NCI-H2227 (cell line): ENCODE measurements at regions not wholly inside any gene's neighbourhood (a gene's known extent, or its start where the extent isn't known, plus 50 kb on each side); places are given as distances from the start of the nearest gene placed in this dataset.

ENCODE experiments used
- DNase-seq: peaks from one replicate; lab custom pipeline; 2025; ENCODE audit not compliant: unreplicated experiment; lab: John Stamatoyannopoulos, UW

DNA sequence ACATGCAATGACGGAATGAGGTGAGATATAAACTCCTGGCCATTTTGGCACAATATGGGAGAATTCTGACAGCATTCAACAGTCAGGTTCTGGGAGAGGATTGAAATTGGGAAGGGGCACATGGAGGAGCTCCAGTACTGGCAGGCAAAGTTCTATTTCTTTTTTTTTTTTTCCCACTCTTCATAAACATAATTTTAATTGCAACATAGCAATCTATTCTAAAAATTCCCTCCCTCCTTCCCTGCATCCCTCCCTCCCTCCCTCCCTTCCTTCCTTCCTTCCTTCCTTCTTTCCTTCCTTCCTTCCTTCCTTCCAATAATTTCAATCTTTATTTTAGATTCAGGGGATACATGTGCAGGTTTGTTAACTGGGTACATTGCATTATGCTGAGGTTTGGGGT lies 93.2 kb downstream of the PTCSC3 start:
- no peak for DNase-seq

DNA sequence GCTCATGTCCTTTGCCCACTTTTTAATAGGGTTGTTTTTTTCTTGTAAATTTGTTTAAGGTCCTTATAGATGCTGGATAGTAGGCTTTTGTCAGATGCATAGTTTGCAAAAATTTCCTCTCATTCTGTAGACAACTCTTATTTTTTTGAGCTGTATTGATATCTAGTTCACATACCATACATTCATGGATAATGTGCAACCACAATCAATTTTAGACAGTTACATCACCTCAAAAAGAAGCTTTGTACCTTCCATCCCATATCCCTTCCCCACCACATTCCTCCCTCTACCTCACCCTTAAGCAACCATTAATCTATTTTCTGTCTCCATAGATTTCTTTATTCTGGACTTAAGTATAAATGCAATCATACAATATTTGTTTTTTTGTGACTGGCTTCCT lies 98.4 kb downstream of the PTCSC3 start:
- no peak for DNase-seq

DNA sequence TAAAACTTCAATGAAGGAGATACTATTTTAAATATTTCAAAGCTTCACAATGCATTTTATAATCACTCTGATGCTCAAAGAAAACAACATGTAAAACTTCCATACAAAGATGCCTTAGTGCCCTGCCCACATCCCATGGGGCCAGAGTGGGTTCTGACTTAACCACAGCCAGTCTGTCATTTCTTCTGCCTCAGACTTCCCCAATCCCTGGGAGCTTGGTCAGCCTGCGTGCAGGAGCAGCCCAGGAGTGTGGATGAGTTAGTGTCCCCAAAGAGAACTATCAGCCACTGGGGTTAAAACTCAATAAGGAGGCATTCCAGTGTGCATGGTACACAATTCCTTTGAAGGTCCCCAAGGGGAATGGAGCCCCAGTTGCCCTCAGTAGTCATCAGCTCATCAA lies 100.3 kb downstream of the PTCSC3 start:
- DNase-seq: no peak

DNA sequence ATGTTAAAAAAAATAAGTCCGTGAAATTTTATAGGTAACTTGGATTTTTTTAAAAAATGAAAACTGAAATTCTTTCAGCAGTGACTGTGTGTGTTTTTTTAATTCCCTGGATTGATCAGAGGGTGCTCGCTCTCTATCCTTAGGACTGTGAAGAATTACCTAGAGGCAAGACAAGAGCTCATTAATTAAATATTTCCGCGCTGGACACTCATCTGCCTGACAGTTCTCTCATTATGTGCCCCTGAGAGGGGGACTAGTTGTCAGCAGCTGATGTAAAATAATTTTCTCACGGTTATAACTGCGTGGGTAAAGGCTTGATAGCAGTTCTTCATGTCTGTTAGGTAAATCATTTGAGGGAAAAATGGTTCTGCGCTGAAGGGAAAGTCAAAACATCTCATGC lies 101.3 kb downstream of the PTCSC3 start:
- no peak for DNase-seq

DNA sequence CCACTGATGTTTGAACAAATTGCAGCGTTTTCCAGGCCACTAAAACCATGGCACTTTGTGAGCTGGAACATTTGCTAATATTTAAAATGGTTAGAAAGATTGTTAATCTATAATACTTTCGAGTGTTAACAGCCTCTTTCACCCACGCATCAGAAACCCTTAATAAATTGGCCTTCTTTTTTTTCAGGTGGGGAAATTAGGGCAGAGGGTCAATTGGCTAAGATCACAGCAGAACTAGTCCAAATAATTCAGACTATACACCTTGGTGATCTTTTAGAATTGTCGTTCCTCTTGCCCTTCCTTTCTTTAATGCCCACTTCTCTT lies 105.8 kb downstream of the PTCSC3 start:
- no peak for DNase-seq

DNA sequence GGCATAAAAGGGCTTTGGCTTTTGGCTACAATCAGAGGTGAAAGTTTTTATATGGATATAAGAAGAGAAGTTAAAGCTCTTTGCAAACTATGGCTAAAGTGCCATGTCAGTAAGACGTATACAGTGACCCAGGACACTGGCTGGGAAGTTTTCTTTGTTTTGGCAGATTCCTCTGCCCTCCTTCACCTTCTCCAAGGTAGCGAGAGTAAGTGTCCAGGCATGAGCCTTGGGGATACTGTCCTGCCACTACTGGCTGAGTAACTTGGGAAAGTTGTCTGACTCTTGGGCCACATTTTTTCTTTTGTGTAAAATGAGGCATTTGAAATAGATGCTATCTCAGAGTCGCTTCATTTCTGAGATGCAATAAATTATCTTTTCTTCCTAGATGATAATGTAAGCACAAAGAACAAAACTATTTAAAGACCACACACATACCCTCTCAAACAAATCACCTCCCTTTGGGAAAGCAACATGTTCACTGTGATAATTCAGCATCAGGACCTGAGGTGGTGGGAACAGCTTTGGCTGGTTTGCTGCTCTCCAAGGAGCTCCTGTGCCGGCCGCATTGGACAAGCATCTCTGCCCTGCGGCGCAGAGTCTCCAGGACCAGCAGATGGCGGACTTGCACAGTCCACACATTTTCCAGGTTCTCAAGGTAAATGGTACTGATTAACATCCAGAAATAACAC lies 106.3 kb downstream of the PTCSC3 start:
- peak; percentile 85 for DNase-seq

GRCh38 chr14:36069535-36069900 lies 107.0 kb downstream of the PTCSC3 start:
- peak; percentile 47 for DNase-seq

GRCh38 chr14:36068777-36069534 lies 107.6 kb downstream of the PTCSC3 start:
- peak; percentile 17 for DNase-seq

DNA sequence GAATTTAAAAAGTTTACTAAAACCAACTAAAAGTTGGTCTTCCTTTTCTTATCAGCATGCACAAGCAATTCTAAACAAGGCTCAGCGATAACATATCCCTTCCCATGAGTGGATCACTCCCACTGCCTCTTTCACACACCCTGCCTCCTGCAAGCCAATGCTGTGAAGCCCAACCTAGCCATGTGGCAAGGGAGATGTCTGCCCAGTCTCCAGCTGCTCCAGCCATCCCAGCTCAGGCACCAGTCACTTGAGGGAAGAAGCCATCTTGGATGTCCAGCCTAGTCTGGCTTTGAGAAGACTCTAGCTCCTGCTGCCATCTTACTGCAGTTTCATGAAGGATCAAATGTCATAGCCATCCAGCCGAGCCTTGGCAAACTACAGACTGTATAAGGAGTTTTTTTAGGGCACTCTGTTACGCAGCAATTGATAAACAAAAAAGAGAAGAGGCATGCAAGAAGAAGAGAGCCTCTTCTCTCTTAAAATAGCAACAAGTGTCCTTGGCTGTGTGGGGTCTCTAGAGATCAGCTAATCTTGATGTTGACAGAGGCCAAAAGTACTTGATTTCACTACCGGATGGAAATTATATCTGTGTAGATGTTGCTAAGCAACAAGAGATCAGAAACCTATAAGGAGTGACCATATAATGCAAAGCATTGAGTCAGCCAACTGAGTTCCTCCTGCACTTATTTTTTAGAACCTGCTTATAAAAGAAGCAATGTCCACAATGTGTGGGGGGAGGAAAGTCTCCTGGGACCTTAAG lies 108.9 kb downstream of the PTCSC3 start:
- DNase-seq: peak; percentile 19

GRCh38 chr14:36066636-36067035 lies 109.9 kb downstream of the PTCSC3 start:
- DNase-seq: no peak

DNA sequence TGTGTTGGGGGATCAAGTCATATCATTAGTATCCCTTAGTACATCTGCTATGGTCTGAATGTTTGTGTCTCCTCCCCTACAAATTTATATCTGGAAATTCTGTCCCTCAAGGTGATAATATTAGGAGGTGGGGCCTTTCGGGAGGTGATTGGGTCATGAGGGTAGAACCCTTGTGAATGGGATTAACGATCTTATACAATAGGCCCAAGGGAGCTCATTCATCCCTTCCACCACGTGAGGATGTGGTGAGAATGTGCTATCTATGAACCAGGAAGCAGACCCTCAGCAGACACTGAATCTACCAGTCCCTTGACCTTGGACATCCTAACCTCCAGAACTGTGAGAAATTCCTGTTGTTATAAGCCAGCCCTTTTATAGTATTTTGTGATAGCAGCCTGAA lies 110.7 kb downstream of the PTCSC3 start:
- DNase-seq: no peak

DNA sequence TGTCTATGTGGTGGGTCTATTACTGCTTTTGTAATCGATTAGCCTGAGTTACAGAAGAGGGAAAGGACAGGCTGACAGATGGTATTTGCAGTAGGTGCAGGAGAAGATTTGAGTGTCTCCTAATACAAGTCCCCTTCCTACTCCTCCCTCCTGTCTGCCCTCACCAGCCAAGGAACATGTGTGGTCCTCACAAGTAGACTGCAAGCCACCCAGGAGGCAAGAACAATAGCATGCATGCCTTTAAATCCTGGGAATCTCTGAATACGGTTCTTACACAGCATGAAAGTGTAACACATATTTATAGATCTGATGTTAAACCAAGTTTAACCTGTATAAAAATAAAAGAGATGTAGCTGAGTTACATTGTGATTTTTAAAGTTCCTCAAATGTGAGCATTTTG lies 117.0 kb downstream of the PTCSC3 start:
- no peak for DNase-seq

DNA sequence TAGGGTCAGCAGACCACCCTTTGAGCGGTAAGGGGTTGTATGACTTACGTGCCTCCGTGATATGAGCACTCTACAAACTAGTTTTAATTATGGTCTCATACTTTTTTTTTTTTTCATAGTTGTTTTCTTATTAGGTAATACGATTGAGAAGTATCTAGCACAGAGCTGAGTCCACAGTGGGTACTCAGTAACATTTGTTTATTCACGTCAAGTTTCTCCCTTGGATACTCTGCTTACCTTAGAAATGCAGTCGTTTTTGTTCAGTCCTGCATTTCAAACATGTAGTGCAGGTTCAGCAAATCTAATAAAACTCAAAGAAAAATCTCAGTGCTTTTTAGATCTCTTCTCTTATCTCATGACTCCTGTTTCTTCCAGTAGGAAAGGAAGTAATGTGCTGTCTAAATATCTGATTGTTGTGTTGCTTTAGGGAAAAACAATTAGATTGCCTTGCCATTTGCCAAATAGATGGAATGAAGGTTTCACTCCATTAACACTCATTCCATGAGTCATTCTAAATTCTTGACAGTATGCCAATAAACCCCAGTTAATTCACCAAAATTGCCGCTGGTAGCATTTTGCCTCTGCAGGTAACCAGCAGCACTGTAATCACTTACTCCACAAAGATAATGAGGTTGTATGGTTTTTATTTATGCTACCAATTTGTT lies 118.9 kb downstream of the PTCSC3 start:
- DNase-seq: peak; percentile 73

GRCh38 chr14:36056845-36057244 lies 119.7 kb downstream of the PTCSC3 start:
- peak; percentile 78 for DNase-seq

DNA sequence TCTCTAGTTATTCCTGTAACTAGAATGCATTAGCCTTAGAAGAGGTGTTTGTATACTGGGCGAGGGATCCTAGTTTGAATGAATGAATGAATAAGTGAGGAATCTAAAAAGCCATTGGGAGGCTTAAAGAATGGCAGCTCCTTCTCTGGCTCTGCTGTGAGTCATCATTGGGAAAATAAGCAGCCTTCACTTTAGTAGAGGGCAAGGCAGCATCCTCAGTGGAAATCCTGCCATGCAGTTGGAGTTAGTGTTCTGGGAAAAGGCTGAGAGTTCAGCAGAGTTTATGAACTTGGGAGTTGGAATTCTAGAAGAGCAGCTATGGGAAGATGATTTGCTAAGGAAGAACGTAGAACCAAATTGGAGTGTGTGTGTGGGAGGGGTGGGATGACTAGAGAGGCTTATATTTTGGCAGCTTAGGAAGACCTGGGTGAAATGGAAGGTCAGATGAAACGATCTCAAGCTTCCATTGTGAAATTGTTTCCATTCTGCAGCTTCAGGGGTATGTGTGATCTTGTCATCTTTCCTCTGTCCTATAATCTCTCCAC lies 120.8 kb downstream of the PTCSC3 start:
- no peak for DNase-seq

- no peak for DNase-seq
Measured at GRCh38 chr14:36055052-36055378, 121.5 kb downstream of the PTCSC3 start.

- DNase-seq: no peak
Measured at GRCh38 chr14:36054353-36055051, 122.0 kb downstream of the PTCSC3 start.

DNA sequence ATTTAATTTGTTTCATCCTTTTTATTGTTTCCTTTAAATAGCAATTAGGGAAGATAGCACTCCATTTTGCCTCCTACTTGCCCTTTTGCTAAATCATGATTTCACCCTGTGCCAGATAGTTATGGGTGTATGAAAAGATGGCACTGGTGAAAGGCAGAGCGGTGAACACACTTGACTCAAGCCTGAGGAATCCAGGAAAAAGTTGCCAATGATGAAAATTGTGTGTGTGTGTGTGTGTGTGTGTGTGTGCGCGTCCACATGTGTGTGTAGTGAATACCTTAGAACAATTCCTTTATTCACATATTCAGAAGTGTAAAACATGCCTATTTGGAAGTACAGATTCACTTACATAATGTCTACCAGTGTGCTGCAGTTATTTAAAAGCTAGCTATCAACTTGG lies 123.8 kb downstream of the PTCSC3 start:
- no peak for DNase-seq

GRCh38 chr14:36052063-36052462 lies 124.5 kb downstream of the PTCSC3 start:
- DNase-seq: no peak

DNA sequence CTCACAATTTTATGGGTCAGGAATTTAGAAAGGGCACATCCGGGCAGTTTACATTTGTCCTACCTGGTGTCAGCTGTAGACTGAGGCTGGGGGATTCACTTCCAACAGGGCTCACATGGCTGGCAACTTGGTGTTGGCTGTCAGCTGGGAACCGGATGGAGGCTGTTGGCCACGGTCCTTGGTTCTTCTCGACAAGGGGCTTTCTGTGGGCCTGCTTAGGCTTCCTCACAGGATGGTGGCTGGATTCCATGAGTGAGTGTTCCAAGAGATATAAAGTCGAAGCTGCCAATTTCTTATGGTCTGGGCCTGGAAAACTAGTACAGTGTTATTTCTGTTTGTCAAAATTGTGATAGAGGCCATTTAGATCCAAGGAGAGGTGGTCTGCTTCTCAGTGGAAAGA lies 127.9 kb downstream of the PTCSC3 start:
- no peak for DNase-seq

- DNase-seq: no peak
Measured at GRCh38 chr14:36047912-36048311, 128.6 kb downstream of the PTCSC3 start.
